ENCODE measurements at regions not wholly inside any gene's neighbourhood (a gene's known extent, or its start where the extent isn't known, plus 50 kb on each side); places are given as distances from the start of the nearest gene placed in this dataset.

- dilution Hi-C loops (cut with MboI; ENCODE audit: extremely low pct_ligation_motif_present, low sequenced_read_pairs): no loop called here
- no peak overlapping the region for H3K9ac ChIP-seq (ENCODE audit: control insufficient read depth, extremely low read depth, insufficient read depth, low read length)
These were observed 237.9 kb downstream of the HLX start for GRCh38 chr1:221117133-221117532.

GRCh38 chr1:221117548-221117951 is 238.3 kb downstream of the HLX start:
- dilution Hi-C loops (cut with MboI; ENCODE audit: extremely low pct_ligation_motif_present, low sequenced_read_pairs): no loop called here
- H3K9ac ChIP-seq (ENCODE audit: control insufficient read depth, extremely low read depth, insufficient read depth, low read length): no peak overlapping the region
- no peak overlapping the region for H3K4me2 ChIP-seq (ENCODE audit: control insufficient read depth, extremely low read depth, insufficient read depth, low read depth, low read length)
- no peaks in the 10 kb centered on the region for H3K9me1 ChIP-seq (ENCODE audit: control insufficient read depth, extremely low read depth, insufficient read depth, low read length)
- no peaks in the 10 kb centered on the region for H3K36me3 ChIP-seq (ENCODE audit: control insufficient read depth in 2 of 2, extremely low read depth in 1 of 2, insufficient read depth in 2 of 2, low read length in 2 of 2)
- H3K27me3 ChIP-seq (ENCODE audit: control insufficient read depth, extremely low read depth, insufficient read depth, low read length): no peaks in the 10 kb centered on the region
- H4K20me1 ChIP-seq (ENCODE audit: control insufficient read depth, extremely low read depth, insufficient read depth, low read length): no peaks in the 10 kb centered on the region
- no peak overlapping the region for H2AFZ ChIP-seq (ENCODE audit: control insufficient read depth, low read length)
- no peak for TF ChIP-seq EZH2 (IDR thresholded peaks at IDR 0.05; ENCODE audit: low read length)
- no peak for TF ChIP-seq CTCF (optimal IDR thresholded peaks at IDR 0.05 in 1 of 3, IDR thresholded peaks at IDR 0.05 in 1 of 3, conservative IDR thresholded peaks at IDR 0.05 in 1 of 3; ENCODE audit: extremely low read depth in 1 of 3, insufficient read depth in 2 of 3, low read length in 3 of 3)
- H3K27ac ChIP-seq (ENCODE audit: control insufficient read depth, insufficient read depth, low read length): no peak overlapping the region
- no peaks in the 10 kb centered on the region for H3K4me1 ChIP-seq (ENCODE audit: control insufficient read depth, extremely low read depth, insufficient read depth, low read length)
- H3K4me3 ChIP-seq (ENCODE audit: control insufficient read depth in 2 of 3, extremely low read depth in 1 of 3, insufficient read depth in 2 of 3, low read depth in 1 of 3, low read length in 3 of 3): no peak overlapping the region
- DNase-seq (ENCODE audit: low read depth, low spot score) (no peak), FAIRE-seq (no peak)
- no peaks in the 10 kb centered on the region for H3K9me3 ChIP-seq (ENCODE audit: control insufficient read depth, low read depth, low read length)
- no peaks in the 10 kb centered on the region for H3K79me2 ChIP-seq (ENCODE audit: control insufficient read depth, insufficient read depth, low read length)

More at GRCh38 chr1:221117133-221117532, 237.9 kb downstream of the HLX start:
- Histone ChIP-seq H3K4me3 (ENCODE audit: control insufficient read depth in 2 of 3, extremely low read depth in 1 of 3, insufficient read depth in 2 of 3, low read depth in 1 of 3, low read length in 3 of 3) (no peak overlapping the region), H3K27me3 (ENCODE audit: control insufficient read depth, extremely low read depth, insufficient read depth, low read length) (no peaks in the 10 kb centered on the region), H2AFZ (ENCODE audit: control insufficient read depth, low read length) (no peak overlapping the region), H3K4me1 (ENCODE audit: control insufficient read depth, extremely low read depth, insufficient read depth, low read length) (no peaks in the 10 kb centered on the region), H3K9me1 (ENCODE audit: control insufficient read depth, extremely low read depth, insufficient read depth, low read length) (no peaks in the 10 kb centered on the region), H3K27ac (ENCODE audit: control insufficient read depth, insufficient read depth, low read length) (no peak overlapping the region), H3K36me3 (ENCODE audit: control insufficient read depth in 2 of 2, extremely low read depth in 1 of 2, insufficient read depth in 2 of 2, low read length in 2 of 2) (no peaks in the 10 kb centered on the region), H3K79me2 (ENCODE audit: control insufficient read depth, insufficient read depth, low read length) (no peaks in the 10 kb centered on the region), H4K20me1 (ENCODE audit: control insufficient read depth, extremely low read depth, insufficient read depth, low read length) (no peaks in the 10 kb centered on the region), H3K9me3 (ENCODE audit: control insufficient read depth, low read depth, low read length) (no peaks in the 10 kb centered on the region), H3K4me2 (ENCODE audit: control insufficient read depth, extremely low read depth, insufficient read depth, low read depth, low read length) (no peak overlapping the region)
- TF ChIP-seq EZH2 (IDR thresholded peaks at IDR 0.05; ENCODE audit: low read length) (no peak), CTCF (optimal IDR thresholded peaks at IDR 0.05 in 1 of 3, IDR thresholded peaks at IDR 0.05 in 1 of 3, conservative IDR thresholded peaks at IDR 0.05 in 1 of 3; ENCODE audit: extremely low read depth in 1 of 3, insufficient read depth in 2 of 3, low read length in 3 of 3) (no peak)
- no peak for DNase-seq (ENCODE audit: low read depth, low spot score)
- FAIRE-seq: no peak
